ENCODE measurements at regions not wholly inside any gene's neighbourhood (a gene's known extent, or its start where the extent isn't known, plus 50 kb on each side); places are given as distances from the start of the nearest gene placed in this dataset.
A peak's percentile ranks its signal among the peaks of the same experiment; 100 is the strongest.

DNA sequence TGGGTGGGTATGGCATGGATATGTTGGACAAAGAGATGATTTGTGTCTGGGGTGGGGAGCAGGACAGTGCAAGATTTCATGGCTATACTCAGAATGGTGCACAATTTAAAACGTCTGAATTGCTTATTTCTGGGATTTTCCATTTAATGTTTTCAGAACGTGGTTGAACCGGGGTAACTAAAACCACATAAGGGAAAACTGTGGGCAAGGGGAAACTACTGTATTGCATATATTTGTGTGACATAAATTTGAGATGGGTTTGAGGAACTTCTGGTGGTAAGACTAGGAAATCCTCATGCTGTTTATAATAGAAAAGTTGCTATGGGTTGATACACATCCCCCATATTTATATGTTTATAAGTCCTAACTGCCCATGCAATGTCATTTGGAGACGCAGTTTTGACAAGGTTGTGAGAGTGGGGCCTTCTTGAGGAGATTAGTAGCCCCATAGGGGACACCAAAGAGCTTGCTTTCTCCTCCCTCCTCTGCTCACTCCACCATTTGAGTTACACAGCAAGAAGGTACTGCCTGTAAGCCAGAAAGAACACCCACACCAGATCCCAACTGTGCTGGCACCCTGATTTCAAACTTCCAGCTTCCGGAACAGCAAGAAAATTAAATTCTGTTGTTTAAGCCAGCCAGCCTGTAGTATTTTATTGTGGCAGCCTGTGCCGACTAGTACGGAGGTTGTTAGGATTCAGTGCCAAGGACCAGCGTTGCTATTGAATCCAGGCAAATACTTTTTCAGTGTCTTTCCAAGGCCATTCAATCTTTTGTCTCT is 2118.9 kb downstream of the MAT2B start:
- DNase-seq: no peak

DNA sequence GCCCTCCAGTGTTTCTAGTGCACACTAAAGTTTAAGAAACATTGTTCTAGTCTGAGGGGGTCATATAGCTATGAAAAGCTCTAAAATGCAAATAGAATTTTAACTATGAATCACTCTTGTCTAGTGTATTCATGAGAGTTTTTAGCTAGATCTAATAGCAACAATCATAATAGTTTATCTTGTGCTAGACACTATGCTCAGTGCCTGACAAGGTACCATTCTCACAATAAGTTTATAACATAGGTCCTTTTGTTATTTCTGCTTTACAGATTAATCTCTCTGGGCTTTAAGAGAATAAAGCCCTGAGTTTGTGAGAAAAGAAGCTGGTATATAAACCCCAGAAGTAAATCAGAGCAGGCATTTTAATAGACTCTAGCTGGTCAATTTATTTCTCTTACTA is 2120.7 kb downstream of the MAT2B start:
- DNase-seq: no peak

DNA sequence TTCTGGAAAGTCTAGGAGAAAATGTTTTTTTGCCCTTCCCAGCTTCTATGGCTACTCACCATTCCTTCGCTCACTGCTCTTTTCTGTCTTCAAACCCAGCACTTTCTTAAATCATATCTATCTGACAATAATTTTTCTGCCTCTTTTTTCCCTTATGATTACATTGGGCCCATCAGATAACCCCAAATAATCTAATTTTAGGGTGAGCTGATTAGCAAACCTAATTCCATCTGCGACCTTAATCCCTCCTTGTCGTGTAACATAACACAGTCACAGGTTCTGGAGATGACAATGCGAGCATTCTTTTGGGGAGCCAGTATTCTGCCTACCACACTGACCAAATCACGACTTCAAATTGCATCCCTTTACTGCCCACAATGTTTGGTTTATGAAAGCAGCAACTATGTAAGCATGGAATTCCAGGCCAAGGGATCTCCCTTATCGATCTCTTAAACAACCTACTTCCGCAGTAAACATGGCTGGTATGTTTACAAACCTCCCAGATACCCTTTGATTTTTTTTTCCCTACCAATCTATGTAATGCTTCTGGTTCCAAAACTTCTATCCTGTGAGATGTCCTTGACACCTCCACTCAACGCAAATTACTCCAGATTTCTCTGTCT is 2122.2 kb downstream of the MAT2B start:
- DNase-seq: no peak

DNA sequence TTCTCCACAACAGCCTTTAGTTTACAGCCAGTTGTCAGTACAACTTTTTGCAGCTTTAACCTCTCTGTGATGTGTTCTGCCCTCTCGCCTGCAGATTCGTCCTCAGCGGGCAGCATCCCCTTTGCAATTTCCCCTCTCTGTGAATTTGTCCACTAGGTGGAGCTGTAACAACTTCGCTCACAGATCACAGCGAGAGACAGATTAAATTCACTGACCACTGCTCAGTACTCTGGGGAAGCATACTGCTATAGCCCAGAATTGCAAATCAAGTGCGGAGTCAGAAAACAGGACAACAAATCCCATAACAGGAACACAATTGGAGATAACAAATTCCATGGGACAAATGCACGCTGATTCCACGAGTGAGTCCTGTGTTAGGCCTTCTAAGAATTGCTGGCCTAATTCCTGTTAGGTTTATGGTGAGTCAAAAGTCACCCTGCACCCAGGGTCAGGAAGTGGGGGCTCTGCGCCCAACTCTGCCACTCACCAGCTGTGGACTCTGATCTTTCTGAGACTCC is 2124.9 kb downstream of the MAT2B start:
- peak; percentile 86 for DNase-seq

DNA sequence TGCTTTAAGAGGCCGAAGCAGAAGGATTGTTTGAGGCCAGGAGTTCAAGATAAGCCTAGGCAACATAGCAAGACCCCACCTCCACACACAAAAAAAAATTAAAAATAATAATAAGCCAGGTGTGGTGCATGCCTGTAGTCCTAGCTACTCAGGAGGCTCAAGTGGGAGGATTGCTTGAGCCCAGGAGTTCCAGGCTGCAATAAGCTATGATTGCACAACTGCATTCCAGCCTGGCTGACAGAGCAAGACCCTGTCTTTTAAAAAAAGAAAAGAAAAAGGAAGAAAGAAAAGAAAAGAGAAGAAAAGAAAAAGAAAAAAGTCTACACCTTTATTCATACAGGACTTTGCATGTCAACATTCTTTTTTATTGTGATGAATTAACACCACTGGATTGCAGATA is 2125.8 kb downstream of the MAT2B start:
- no peak for DNase-seq

DNA sequence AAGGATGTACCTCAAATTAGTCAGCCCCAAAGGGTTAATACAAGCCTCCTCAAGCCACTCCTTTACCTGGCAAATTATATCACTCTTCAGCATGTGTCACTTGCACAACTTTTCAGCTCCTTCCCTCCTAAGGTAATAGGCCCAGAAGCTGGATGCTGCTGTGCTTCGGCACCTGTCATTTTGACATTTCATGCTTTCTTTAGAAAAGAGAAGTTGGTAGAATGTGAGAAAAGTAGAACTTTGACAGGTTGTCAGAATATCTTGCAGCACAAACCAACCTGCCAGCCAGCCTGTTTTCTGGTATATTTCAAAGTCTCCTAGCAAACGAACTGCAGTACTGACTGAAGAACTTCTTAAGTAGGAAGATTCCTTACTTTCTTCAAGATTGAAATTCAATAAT is 2136.9 kb downstream of the MAT2B start:
- DNase-seq: no peak

DNA sequence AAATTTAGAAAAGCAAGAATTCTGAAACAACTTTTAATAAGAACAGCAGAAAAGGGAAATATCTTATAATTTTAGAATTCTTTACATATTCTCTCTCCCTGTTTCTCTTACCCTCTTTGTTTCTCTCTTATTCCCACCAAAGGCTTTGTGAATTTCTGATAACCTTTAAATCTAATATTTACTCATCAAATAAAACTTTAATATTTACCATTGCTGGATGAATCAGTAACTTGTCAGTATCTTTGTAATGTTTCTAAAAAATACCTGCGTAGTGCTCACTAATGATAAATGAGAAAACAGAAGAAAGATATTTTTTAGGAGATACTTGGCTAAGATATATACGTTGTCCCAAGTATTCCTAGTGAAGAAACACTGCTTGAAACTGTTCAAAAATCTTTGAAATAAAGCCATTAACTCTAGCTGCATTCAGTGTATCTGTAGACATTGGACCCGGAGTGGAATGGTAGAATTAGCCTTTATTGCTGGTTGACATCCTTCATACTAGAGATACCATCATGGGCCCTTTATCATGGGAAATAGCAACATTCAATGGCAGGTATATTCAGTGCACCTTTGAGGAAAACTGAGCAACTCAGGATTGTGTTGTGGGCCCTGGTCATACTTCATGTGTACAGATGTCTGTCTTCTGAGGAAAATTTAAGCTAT is 2160.4 kb downstream of the MAT2B start:
- no peak for DNase-seq

DNA sequence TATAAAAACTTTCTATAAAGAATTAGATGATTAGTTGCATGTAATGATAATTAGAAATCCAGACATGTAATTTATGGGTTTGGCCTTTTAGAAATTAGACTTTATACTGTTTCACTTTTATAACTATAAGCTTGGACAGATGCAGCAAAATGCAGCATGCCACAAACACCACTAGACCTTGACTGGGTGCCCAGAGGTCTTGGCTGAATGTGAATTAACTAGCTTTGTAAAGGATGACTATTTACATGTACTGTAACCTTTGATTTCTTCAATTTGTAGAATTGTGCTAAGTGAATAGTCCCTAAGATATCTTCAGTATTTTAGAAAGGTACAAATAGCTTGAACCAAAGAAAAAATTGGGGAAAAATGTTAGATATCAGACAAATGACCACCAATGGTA is 2168.1 kb downstream of the MAT2B start:
- DNase-seq: no peak

DNA sequence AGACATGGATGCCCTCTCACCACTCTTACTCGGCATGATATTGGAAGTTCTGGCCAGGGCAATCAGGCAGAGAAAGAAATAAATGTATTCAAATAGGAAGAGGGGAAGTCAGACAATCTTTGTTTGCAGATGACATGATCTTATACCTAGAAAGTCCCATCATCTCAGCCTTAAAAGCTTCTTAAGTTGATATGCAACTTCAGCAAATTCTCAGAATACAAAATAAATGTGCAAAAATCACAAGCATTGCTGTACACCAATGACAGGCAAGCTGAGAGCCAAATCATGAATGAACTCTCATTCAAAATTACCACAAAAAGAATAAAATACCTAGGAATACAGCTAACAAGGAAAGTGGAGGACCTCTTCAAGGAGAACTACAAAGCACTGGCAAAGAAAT is 2190.4 kb downstream of the MAT2B start:
- DNase-seq: no peak

DNA sequence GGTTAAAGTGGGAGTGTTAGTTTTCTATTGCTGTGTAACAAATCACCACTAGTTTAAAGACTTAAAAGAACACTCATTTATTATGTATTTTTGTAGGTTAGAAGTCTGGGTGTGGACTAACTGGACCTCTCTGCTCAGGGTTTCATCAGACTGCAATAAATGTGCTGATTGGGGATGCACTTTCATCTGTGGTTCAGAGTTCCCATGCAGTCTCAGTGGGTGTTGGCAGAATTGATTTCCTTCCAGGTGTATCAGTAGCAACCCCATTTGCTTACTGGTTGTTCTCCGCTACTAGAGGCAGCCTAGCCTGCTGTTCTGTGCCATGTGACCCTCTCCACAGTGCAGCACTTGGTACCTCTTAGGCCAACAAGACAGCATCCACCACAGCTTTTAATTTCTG is 2200.5 kb downstream of the MAT2B start:
- DNase-seq: no peak

DNA sequence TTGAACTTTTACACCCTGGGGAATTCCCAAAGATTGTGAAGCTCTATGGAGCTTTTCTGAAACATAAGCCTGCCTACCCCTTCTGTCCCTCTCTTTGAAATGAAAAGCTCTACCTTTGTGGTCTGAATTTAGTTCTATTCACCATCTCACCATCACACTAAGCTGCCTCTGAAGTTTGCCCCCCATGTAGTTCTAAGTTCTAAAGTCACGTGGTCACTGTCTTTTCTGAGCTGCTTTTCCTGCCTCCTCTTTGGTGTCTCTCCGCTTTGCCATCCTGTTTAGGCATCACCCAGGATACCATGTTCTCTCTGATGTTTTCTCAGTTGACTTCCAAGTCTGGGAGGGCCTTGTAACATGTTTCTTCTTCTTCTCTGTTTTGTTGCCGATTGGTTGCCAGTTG is 2206.6 kb downstream of the MAT2B start:
- DNase-seq: no peak

DNA sequence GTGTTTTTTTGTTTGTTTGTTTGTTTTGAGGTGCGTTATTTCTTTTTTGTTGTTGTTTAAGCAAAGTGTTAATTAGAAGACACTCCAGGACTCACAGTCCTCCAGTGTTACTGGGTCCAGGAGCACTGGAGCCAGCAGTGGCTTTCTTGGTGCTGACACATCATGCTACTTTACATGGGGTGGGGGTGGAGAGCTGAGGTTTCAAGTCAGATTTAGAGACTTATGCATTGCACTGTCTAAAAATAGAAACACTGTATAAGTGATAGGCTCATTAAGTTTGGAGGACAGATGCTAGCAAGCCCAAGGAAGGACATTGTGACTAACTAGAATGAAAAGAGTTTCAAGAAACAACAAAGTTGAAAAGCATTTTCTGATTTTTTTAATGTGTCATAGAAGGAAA is 2209.2 kb downstream of the MAT2B start:
- DNase-seq: peak; percentile 14

DNA sequence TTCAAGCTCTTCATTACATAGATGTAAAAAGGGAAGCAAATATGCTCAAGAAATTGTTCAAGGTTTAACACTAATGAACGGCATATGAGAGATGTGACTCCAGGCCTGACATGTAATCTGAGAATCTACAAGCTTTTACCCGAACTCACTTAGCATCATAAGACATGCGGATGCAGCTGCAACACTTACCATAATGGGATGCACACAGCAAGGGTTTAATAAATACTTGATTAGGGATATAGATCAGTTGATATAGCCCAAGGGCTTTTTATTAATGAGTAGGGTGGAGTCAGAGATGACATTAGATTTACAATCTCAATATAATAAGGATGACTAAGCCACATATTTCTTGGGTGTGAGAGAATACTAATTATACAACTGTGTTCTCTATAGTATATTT is 2215.5 kb downstream of the MAT2B start:
- no peak for DNase-seq

DNA sequence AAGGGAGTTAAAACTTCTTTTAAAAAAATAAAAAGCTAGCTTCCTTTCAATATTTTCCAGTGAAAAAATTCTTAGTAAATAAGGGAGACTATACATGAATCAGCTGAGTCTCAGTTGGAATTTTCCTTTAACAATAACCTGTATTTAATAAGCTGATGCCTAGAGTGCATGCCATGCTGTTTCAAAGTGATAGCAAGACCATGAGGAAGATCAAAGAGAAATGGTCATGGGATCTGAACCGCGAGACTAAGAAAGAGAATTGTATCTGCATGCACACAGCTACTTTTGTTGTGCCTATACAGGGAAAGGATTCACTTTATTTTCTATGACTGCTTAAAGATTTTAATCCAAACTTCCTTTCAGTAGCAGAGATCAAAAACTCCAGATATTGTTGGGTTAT is 2217.0 kb downstream of the MAT2B start:
- peak; percentile 44 for DNase-seq

DNA sequence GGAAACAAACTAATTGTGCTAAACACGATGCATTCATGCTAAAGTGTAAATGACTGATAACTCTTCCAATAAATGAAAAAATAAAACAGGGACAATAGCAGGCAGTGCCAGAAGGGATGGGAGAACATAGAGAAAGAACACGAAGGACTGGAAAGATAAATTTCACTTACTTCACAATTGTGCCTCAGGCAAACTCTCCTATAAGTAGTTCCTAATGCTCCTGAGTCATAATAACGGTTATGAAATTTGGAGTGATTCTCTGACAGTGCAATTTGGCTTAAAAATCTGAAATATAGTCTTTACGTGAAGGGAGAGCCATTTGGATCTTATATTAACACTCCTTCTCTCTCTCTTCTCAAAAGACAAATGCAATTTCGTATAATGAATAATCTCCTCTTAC is 2218.5 kb downstream of the MAT2B start:
- DNase-seq: no peak

DNA sequence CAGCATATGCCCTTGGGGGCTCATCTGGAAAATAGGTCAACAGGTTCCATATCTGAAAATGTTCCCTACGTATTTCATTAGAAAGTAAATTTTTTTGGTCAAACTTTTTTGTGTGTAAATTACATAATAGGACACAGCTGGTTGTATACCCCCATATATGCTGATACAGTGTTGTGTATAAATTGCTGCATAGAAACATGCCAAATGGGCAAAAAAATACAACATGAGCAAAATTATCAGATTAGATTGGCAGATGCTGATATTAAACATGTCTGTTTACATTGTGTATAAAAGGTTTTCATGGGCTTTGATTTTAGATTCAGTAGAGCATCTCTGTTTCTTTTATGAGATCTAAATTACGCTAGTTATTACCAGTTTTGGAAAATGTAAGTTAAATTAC is 2223.0 kb downstream of the MAT2B start:
- no peak for DNase-seq

DNA sequence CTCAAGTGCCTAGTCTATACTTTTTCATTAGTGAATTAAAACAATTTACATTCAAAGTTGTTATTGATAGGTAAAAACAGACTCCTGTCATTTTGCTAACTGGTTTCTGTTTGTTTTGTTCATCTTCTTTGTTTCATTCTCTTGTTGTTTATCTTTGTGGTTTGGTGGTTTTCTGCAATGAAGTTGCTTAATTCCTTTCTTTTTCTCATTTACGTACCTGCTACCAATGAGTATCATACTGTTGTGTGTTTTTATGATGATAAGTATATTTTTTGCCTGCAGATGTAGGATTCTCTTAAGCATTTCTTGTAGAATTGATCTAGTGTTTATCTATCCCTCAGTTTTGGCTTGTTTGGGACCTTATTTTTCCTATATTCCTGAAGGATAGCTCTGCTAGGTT is 2230.0 kb downstream of the MAT2B start:
- peak; percentile 68 for DNase-seq

DNA sequence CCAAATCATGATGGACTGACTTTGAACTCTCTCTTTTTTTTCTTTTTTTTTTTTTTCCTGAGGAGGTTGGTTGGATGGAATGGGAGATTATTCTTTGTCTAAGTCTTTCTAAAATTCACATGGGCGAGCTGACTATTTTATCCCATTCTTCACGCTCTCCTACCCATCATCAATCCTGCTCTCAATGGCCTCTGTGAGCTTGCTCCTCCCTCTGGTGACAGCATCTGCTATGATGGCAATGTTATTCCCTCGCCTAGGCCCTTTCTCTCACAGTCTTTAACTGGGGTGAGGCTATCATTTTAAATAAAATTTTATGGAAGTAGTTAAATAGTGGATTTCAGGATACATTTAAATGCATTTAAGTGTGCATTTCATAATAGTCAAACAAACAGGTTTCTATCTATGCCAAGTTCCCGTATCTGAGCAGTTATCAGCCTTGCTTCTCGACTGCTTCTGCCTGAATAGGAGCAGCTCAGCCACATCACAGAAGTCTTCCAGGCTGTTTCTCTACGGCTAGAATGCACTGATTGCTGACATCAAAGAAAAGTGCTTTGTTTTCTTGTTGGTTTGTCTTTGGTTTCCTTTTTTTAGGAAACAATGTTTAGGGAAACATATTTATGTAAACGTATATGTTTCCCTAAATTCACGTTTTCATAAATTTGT is 2233.8 kb downstream of the MAT2B start:
- no peak for DNase-seq

DNA sequence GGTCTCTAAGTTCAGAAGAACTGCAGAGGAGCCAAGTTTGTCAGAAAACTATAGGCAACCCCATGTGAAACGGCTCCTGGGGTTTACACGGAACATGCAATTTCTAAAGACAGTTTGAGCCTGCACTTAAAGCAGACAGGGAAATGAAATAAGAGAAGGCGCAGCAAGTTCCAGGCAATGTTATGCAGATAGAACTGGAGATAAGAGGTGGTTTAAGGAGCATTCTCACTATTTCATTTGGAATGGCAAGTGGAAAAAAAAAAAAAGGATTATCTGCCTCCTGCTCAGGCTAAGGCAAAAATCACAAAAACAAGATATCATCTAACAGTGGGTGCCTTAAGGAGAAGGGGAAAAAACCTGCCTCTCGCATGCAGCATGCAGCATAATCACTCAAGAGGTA is 2252.4 kb downstream of the MAT2B start:
- no peak for DNase-seq

DNA sequence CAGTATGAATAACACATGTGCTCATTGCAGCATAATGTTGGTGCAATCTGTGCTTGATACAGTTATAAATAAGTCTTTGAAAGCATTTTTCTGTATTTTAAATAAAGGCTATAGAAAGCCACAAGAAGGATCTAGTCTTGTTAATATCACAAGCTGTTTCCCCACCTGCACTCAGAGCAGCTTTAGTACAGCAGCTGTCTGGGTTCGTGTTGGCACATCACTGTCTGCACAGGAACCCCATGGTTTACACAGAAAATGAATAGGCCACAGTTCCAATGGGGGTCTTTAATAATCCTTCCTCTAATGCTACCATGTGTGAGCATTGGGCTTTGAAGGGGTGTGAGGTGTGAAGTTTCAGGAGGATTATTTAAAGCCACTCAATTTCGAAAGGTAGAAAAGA is 2269.7 kb downstream of the MAT2B start:
- DNase-seq: no peak

DNA sequence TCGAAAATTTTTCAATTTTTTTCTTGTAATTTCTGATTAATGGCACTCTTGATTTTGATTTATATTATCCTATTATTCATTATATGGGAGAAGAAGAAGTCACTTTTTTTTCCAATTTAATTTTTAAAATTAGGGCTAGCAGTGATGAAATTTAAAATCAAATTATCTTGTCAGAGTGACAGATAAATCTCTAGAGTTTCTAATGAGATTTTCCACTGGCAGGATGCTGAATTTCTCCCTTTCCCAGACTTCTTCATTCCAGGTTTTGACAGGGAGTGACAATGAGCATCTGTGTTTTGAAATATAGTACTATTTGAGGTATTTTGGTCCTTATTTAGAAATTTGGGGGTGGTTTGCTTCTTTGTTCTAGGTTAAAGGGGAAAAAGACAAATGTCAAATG is 2274.1 kb downstream of the MAT2B start:
- no peak for DNase-seq

DNA sequence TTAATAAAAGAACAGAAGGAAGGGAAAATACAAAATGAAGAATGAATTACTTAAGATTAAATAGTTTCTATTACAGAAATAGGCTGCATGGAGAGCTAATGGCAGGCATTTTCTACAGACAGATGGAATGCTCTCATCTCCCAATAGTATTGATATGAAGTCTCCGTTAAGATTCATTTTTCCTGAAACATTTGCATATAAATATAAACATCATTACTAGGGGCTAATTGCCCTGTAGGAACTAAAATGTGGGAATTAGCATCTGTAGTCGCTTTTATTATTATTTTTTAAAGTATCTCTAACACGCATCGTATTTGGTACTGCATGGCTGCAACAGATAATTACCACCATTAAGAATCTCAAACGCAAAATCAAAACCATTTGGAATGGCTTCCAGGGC is 2275.5 kb downstream of the MAT2B start:
- no peak for DNase-seq

DNA sequence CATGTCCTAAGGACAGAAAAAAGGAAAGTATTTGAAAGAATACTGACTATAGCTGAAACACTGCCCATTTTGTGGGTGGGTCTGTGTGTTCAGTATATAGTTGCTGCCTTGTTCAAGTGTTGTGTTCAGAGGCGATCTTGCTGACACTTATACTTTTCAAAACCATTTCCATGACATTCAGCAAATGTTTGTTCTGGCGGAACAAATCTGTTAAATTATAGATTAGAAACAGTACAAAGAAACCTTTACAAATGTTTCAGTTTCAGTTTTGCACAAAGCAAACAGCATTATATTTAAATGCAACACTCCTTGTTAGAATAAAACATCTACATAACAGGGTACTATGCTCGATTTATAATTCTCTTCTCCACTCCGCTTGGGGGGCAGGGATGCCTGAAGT is 2276.3 kb downstream of the MAT2B start:
- peak; percentile 33 for DNase-seq

DNA sequence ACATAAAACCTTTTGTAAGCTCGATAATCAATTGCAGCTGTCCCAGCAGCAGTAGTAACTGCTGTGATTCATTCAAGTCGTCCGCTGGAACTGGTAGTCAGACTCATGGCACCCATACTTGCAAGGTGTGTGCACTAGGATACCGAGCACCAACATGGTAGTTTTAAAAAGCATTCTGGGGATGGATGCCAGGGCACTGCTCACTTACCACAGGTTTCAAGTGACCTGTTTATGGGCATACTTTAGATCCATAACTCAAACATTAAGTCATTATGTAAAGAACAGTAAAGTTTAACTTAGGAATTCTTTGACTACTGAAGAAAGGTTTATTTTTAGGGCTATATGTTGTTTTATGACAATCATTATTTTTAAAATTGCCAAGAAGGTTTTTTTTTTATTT is 2277.6 kb downstream of the MAT2B start:
- no peak for DNase-seq
